CMK (cell line): ENCODE measurements at regions not wholly inside any gene's neighbourhood (a gene's known extent, or its start where the extent isn't known, plus 50 kb on each side); places are given as distances from the start of the nearest gene placed in this dataset.

Source experiments
- DNase-seq: peaks from one replicate; pipeline ENCODE4 v3.0.0-alpha.2; 2010; ENCODE audit warnings: low read depth

DNA sequence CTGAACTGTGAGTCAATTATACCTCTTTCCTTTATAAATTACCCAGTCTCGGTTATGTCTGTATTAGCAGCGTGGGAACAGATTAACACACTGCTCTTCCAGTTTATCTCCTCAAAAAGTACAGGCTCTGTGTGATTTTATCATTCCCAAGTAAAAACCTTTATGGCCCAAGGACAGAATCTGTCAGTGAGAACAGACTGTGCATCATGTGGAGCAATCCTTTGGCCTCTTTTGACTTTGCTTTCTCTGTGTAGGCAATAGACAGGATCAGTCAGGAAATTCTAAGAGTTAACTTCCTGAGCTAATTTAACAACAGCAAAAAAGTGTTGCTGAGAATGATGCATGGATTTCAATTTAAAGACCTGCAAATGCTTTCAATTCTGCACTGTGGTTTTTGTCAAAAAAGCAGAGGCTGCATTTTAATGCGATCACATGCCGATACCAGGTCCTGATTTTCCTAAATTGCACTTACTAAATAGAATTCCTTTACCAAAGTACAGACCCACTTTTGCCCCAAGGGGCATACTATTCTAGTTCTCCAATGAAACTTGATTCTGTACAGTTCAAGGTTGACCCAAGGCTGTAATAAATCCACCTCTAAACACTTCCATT, 246.7 kb upstream of the MARCKS start:
- no peak for DNase-seq

DNA sequence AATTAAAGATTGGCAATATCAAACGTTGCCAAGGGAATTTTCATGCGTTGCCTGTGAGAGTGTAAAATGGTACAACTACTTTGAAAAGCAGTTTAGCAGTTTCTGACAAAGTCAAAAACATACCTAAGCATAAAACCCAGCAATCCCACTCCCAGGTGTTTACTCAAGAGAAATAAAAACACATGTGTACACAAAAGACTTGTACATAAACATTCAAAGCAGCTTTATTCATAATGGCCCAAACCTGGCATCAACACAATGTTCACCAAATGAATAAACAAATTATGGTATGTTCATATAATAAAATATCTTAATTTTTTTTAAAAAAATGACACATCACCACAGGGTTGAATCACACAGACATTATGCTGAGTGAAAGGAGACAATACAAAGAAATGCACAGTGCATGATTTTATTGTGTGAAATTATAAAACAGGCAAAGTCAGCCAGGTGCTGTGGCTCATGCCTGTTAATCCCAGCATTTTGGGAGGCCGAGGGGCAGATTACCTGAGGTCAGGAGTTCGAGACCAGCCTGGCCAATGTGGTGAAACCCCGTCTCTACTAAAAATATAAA, 240.4 kb upstream of the MARCKS start:
- DNase-seq, result no peak

DNA sequence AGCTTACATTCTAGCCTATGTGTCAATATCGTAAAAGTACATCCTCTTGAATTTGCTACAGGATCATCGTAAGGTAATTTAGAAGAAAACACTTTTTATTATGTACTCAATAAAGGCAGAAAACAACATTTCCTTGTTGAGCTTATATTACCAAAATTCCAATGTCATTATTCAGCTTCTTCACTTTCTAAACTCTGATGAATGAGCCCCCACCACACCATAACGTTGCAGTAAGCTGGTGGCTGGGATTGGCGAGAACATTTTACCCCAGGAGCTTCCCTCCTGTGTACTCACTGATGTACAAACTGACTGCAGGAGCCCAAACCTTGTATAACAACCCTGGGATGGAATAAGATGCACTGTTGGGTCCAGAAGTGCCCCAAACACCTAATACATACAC, 238.1 kb upstream of the MARCKS start:
- no peak for DNase-seq

DNA sequence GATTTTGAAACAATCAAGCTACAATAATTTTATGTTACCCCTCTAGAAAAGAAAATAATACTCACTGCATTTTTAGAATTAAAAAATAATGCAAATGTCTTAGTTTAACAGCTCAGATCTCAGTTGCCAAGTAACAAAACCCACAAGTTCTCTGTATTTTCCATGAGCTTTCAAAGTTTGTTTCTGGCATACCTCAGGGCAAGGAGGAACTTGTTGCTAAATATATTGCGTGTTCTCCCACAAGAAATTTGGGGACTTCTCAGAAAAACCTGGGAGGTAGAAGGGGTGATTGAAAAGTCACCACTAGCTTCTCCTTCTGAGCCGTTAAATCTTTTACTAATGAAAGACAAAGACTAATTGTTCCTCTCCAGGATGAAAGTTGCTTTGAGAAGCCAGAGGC, 236.8 kb upstream of the MARCKS start:
- DNase-seq, result no peak

DNA sequence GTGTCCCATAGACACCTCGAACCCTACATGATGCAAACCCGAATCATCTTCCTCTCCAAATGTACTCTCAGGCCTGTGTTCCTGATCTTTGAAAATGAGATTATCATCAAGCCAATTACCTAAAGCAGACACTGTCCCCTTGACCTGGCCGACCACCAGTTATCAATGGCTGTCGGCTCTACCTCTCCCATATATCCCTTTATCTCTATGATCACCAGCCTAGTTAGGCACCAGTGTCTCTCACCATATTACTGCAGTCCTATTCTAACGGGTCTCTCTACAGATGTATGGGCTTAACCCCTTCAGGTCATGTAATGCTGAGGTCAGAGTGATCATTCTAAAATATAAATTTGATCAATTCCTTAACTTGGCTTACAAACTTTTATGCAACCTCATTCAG, 234.9 kb upstream of the MARCKS start:
- no peak for DNase-seq

DNA sequence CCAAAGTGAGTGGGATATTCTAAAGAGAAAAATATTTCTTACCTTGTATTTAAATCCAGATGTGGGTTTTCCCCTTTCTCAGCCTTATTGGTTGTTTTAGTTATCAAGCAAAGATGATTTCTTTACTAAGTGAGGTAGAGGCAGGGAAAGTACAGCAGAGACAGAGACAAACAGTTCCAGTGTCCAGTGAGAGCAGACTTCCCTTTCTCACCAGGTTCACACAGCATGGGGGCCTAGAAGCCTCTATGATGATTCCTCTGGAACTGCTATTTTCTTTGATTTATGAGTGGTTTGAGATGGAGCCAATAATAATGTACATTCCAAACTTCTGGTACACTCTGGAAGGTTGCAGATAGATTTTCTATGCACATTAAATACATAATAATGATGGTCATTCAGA, 234.0 kb upstream of the MARCKS start:
- no peak for DNase-seq

DNA sequence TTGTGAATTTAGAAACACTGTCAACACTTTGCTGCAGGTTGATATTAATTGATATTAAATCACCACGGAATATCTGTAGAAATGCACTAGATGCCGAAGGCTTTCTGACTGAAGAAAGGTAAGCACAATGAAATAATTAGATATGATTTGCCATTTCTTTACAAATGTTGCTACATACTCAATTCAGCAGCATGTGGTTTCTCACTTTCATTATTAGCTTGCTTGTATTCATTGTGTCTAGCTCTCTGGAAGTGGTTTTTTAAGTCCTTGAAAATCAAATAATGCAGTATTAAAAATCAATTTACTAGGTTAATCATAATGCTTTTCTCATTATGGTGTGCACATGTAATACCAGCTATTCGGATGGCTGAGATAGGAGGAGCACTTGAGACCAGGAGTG, 231.3 kb upstream of the MARCKS start:
- DNase-seq, result no peak

DNA sequence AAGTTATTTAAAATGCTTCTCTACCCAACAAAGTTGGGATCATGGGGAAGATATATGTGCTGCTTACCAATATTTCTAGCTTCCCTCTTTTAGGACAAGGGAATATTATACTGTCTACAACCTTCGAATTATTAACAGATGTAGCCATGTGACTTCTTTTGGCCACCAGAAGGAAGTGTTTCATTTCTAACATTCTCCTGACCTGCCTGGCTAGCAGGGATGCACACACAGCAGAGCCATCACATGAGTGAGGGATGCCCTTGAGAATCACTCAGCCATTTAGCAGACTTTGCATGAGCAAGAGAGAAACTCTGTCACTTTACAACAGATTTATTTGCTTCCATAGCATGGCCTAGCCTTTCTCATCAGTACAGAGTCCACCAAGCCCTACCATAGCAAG, 230.7 kb upstream of the MARCKS start:
- DNase-seq, result no peak

DNA sequence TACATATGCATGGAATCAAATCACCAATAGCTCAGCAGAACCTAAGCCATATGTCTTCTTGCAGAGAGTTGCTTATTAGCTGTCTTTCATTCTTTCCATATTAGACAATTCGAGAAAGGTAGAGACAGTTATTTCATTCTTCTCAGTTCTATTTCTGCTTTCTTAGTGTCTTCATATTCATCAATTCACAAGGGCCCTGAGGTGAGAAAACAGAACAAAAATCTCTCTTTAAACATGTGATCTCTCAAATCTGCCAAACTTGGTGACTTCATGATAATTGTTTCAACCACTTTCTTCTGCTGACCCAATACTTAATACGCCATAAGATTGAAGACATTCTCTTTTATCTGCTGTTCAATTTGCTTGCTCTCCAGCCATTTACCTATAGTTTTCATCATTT, 229.7 kb upstream of the MARCKS start:
- no peak for DNase-seq

DNA sequence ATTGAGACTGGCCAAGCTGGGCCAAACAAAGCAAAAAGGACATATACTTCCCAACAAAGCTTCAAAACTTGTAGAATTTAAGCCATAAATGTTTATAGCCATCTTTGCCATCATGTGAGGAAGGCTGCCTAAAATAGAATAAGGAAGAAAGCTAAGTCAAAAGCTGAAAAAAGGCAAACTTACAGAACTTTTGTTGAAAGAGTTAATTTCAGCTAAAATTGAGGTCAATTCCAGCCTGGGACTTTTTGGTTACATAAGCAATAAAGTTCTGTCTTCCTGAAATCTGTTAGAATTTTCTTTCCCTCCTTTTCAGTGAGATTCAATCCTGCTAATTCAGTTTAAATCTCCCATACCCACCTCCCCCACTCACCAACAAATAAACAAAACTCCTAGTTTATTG, 227.9 kb upstream of the MARCKS start:
- DNase-seq, result no peak

DNA sequence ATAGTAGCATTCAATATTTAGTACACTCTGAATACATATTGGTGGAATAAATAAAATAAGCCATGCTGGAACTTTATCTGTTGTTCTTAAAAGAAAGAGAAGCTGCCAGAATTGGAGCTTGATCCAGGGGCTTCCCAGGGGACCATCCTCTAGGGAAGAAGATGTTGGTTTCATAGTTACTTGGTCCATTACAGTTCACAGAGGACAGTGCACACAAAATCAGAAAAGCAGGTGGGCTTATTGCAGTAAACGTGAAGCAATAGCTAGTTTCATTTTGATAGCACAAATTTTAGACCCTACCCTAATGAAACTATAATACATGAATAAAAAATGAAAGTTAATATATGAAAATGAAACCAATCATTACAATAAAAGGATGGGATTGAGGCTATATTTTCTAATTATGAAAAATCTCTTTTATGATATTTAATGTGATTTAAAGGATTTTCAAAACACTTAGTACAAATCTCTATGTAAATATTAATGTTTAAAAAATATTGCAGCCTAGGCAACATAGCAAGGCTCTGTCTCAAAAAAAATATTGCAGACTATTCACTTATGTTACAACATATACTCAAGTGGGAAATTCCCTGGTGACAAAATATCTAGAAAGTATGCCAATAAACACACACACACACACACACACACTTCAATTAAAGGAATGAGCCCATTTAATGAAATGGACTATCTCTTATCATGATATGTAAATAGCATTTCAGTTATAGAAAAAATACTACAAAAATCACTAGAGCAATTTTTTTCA, 227.0 kb upstream of the MARCKS start:
- DNase-seq, result no peak

DNA sequence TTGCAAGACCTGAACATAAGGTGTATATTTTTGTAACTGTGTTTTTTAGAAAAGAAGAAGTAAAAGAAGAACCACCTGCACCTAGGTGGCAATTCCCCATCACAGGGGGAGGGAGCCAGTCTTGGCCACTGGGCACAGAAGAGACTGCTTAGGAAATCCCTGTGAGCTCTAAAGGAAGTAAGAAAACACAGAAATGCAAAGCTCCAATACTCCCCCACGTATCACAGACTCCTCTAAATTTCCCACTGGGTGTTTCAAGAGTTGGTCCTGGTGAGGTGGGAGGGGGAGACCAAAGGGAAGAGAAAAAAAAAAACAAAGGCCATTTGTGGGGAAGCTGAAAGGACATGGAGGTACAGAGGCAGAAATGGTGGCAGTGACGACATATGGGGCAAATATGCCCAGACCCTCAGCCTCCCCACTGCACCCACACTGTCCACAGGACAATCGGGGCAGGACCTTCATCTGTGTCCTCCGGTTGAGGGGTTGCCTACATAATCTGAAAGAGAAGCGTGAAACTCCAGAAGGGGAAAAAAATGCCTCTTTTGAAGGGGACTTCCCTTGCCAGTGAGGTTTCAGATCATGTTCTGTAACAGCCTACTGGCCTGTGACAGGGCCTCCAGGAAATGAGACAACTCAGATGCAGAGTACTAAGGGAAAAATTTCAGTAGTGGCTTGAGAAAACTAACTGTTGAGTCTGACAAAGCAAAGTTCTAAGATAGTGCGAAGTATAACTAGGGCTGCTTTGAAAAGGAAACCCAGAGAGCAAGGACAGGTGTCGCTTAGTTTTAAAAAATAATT, 226.2 kb upstream of the MARCKS start:
- DNase-seq, result no peak

DNA sequence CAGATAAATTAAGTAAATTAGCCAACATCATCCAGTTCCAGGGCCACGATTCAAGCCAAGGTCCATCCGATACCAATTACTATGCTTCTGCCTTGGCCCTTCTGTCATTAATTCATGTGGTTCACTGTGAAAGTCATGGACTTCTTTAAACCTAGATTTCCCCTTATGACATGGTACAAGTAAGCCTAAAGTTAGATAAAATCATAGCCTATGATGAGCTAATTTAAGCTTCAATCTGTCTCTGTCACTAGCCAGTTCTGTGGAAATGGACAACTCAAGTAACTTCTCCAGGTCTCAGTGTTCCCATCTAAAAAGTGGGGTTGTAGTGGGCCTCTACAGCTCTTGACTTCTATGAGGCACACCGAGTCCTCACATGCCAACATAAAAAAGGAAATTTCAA, 225.5 kb upstream of the MARCKS start:
- DNase-seq, result no peak

DNA sequence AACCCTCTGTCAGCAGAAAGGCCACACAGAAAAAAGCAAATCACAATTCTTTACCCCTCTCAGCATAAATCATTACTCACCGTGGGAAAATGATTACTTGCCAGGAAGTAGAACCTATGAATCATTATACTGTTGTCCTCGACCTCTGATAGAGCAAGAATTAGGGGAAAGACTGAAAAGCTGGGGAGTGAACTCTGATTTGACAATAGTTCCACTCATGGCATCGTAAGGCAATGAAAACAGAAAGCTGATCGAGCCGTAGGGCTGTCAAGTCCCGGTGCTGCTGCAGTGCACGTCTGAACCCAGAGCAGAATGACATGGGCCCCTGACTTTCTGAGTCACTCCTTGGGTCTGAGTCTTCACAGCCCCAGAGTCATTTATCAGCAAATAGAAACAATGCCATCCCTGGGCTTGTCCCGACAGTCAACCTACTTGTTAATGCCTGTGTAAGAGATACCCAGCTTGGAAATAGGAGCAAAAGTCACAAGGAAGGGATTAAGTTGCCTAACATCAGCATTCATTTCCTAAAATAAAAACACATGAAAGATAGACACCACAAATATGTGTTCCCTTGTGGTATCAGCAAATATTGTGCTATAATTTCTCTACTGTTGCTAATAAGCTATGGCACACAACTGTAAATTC, 224.8 kb upstream of the MARCKS start:
- DNase-seq, result no peak

DNA sequence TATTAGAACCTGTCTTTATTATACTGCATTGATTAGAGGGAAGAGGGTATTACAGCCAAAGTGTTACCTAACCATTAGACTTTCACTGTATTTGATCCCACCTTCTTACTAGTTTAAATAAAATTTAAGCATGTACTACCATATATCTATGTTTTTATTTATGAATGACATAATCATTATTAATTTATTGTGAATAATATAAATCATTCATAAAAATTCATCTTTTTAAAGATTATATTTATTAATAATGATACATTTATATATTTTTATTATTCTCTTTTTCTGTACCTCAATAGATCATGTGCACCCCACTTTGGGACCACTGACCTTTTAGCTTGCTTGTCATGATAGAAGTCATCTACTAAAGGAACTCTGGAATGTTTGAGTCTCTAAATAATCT, 223.5 kb upstream of the MARCKS start:
- no peak for DNase-seq

DNA sequence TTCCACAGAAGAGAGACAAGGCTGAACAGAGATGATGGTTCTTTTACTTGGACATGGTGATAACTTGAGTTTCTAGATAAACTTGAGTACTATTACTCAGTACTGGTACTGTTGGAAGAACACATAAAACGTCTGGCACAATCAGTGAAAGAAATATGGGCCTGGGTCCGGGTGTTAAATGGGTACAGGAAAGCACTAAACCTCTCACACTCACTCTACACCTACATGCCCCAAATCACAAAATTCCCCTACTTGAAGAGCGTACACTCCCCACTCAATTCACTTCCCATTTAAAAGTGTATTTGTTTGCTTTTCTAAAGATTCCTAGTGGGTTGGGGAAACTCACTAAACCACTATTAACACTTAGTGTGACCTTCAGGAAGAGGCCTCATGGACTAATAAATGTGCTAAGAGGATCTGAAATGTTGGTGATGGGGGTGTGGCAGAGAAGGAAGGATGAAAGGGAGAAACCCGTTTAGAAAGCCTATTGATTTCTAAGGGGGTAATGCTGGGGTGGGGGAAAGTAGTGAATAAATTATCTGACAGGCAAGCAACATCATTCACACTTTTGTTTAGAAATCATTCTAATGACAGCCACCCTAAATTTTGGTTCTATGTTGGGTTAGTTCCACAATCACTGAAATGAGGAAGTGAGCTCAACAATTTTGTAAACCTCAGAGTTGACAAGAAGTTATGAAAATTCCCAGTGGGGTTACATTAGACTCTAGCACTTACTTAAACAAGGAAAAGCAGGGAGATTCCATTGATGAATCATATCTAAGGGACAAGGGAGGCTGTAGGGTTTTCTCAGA, 222.6 kb upstream of the MARCKS start:
- DNase-seq, result no peak

DNA sequence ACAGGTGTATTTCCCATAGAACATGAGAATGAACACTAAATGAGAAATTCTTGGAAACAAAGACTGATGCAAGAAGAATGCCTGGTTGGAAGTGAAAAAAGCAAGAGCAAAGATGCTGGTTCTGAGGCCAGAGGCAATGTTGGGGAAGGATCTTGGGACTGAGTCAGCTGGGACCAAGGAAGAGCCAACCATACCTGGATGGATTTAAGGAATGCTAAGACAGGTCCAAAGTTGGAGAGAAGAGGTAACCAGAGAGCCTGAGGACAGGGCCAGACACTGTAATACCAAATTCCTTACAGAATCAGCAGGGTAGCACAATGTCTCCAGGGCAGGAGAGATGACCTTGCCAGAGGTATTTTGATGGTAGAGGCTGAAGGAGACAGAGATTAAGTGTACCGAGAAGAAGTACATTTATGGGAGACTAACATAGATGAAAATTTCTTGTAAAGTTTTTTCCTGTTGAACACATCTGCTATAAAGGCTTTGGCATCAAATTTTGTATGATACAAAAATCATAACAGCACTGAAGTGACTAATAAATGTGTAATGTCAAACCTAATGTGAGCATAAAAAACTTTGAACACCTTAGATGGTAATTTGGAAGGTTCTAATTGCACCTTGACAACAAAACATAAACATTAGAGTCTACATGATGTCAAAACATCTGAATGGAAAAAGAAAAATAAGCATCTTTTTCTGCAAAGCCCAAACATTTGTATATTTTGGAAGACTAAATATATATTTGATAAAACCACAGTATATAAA, 221.7 kb upstream of the MARCKS start:
- DNase-seq, result no peak

DNA sequence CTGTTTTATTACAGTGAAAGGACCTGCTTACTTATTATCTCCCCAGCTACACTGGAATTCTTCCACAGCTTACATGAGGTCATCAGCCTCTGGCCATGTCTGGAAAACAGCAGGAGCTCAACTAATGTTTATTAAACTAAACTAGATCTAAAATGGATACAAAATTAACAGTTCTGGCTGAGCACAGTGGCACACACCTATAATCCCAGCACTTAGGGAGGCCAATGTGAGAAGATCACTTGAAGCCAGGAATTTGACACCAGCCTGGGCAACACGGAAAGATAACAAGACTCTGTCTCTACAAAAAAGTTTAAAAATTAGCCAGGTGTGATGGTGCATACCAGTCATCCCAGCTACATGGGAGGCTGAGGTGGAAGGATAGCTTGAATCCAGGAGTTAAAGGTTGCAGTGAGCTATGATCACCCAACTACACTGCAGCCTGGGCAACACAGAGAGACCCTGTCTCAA, 220.8 kb upstream of the MARCKS start:
- no peak for DNase-seq

DNA sequence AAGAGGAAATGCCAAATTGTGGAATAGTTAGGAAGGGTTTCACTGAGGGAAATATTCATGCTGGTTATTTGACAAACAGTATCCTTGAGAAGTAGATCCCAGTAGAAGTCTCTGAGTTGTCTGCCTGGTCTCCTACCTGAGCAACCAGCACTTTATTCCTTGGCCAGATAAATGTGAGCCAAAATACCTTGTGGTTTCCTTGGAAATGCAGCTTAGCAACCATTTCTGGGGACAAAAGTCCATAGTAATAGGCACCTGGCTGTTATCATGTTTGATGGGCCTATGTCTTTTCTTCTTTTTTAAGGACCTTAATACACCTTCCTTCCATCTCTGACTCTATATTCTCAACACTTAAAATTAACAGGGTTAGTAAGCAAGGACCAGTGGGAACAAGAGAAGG, 217.1 kb upstream of the MARCKS start:
- DNase-seq, result no peak

DNA sequence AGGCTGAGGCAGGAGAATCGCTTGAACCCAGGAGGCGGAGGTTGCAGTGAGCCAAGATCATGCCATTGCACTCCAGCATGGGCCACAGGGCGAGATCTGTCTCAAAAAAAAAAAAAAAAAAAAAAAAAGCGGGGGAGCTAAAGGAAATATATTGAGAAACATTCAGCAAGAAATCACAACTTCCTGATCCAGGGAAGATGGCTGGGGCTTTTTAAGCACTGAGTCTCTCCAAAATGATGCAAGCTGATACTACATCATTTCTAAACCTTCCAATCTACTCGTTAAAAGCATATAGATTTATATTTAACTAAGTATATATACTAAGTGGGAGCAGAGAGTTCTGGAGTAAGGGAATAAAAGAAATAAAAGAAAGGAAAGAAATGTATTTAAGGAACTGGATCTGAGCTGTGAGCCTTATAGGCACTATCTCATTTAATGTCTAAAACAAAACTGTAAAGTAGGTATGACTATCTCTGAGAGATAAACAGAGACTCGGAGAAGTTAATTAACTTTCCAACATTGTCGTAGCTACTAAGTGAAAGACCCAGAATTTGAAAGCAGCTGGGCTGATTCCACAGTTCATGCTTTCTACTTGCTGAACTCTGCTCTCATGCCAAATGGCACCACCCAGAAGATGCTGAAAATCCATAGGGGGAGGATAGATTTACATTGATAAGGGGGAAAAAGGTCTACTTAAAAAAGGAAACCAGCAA, 215.0 kb upstream of the MARCKS start:
- no peak for DNase-seq
